ENCODE measurements at regions not wholly inside any gene's neighbourhood (a gene's known extent, or its start where the extent isn't known, plus 50 kb on each side); places are given as distances from the start of the nearest gene placed in this dataset.

GRCh38 chr6:104017410-104018381 is 842.0 kb downstream of the HACE1 start:
- DNase-seq, result no peak

GRCh38 chr6:104014163-104014959 is 845.4 kb downstream of the HACE1 start:
- no peak for DNase-seq

- no peak for DNase-seq
Observed at GRCh38 chr6:104013312-104013971, 846.3 kb downstream of the HACE1 start.

- no peak for DNase-seq
Observed at GRCh38 chr6:104010897-104011296, 848.8 kb downstream of the HACE1 start.

GRCh38 chr6:104003803-104004516 is 855.8 kb downstream of the HACE1 start:
- no peak for DNase-seq

- no peak for DNase-seq
Observed at GRCh38 chr6:103995571-103995970, 864.1 kb downstream of the HACE1 start.

- no peak for DNase-seq
Observed at GRCh38 chr6:103983860-103984259, 875.9 kb downstream of the HACE1 start.

GRCh38 chr6:103983011-103983410 is 876.7 kb downstream of the HACE1 start:
- no peak for DNase-seq

- DNase-seq, result no peak
Observed at GRCh38 chr6:103982574-103982973, 877.1 kb downstream of the HACE1 start.

- no peak for DNase-seq
Observed at GRCh38 chr6:103979308-103979707, 880.4 kb downstream of the HACE1 start.

GRCh38 chr6:103937389-103937788 is 922.3 kb downstream of the HACE1 start:
- no peak for DNase-seq

- DNase-seq, result no peak
Observed at GRCh38 chr6:103925317-103925716, 934.4 kb downstream of the HACE1 start.

- DNase-seq, result no peak
Observed at GRCh38 chr6:103910018-103910417, 949.7 kb downstream of the HACE1 start.

GRCh38 chr6:103908898-103909297 is 950.8 kb downstream of the HACE1 start:
- DNase-seq, result no peak

GRCh38 chr6:103895136-103895535 is 964.6 kb downstream of the HACE1 start:
- no peak for DNase-seq

GRCh38 chr6:103893141-103893581 is 966.6 kb downstream of the HACE1 start:
- DNase-seq, result no peak

GRCh38 chr6:103886951-103887350 is 972.8 kb downstream of the HACE1 start:
- DNase-seq, result no peak

GRCh38 chr6:103885446-103885845 is 974.3 kb downstream of the HACE1 start:
- no peak for DNase-seq

GRCh38 chr6:103879800-103880199 is 979.9 kb downstream of the HACE1 start:
- no peak for DNase-seq

- DNase-seq, result no peak
Observed at GRCh38 chr6:103875221-103875620, 984.5 kb downstream of the HACE1 start.

GRCh38 chr6:103874575-103874974 is 985.1 kb downstream of the HACE1 start:
- no peak for DNase-seq

GRCh38 chr6:103872678-103873077 is 987.0 kb downstream of the HACE1 start:
- no peak for DNase-seq

GRCh38 chr6:103872233-103872632 is 987.5 kb downstream of the HACE1 start:
- no peak for DNase-seq
